GM10266 (cell line): ENCODE measurements at regions not wholly inside any gene's neighbourhood (a gene's known extent, or its start where the extent isn't known, plus 50 kb on each side); places are given as distances from the start of the nearest gene placed in this dataset.

Experiments
- DNase-seq: peaks from one replicate; pipeline ENCODE4 v3.0.0; 2012; ENCODE audit errors: extremely low spot score
- TF ChIP-seq, protein P1 (sequence below): IDR thresholded peaks from 2 replicates; pipeline ENCODE4 v1.5.1; 2012; ENCODE audit warnings: mild to moderate bottlenecking, low read depth; ENCODE audit not compliant: control insufficient read depth, insufficient read depth; ENCODE audit errors: missing control alignments

DNA sequence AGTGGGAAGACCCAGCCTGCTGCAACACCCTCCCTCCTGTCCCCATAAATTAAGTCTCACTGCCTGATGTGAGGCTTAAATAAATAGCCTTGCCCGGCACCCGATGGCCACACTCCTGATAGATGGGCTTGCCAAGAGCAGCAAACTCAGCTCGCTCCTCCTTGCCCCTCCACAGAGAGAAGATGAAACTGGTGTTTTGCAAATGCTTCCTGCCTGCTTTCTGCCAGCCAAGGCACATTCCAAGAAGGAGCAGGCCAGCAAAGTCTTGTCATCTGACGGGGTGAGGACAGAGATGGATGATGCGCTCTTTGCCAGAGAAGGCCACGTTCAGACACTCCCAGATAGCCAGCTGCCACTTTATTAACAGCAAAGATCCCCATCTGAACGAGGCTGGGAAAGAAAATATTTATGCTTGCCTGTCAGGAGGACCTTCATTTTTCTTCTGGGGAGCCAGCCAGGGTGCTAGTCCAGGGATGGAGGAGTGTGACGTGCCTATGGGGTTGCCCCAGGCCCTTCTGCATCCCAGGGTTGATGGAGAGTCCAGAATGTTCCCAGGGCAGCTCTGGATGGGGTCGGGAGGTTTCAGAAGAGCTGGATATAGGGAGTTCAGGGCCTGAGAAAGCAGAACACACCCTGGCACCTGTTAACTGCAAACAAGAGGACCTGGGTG lies 265.4 kb downstream of the FOXD2 start:
- no peak for DNase-seq
- TF ChIP-seq, protein P1, sequence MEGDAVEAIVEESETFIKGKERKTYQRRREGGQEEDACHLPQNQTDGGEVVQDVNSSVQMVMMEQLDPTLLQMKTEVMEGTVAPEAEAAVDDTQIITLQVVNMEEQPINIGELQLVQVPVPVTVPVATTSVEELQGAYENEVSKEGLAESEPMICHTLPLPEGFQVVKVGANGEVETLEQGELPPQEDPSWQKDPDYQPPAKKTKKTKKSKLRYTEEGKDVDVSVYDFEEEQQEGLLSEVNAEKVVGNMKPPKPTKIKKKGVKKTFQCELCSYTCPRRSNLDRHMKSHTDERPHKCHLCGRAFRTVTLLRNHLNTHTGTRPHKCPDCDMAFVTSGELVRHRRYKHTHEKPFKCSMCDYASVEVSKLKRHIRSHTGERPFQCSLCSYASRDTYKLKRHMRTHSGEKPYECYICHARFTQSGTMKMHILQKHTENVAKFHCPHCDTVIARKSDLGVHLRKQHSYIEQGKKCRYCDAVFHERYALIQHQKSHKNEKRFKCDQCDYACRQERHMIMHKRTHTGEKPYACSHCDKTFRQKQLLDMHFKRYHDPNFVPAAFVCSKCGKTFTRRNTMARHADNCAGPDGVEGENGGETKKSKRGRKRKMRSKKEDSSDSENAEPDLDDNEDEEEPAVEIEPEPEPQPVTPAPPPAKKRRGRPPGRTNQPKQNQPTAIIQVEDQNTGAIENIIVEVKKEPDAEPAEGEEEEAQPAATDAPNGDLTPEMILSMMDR = no peak

DNA sequence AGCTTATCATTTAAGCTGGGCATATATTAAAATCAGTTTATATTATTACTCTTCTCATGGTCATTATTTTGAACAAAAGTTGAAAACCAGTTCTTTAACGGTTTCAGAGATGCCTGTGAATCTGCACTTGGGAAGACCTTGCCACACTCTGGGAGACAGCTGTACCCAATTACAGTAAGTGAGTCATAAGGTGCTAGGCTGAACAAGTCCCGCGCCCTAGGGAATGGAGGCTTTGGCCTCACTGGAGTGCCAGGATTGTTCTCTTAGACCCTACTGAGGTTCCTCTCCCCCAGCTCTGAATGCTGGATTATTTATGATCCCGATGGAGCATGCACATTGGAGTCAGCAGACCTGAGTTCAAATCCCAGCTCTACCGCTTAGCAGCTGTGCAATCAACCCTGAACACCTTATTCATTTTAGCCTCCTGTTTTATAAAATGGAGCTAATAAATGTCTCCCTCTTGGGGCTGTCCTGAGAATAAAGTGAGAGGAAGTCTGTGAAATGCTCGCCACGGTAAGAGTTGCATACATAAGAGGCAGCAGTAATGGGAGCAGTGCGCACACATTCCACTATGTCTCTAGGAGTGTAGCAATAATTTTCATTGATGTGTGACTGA lies 266.2 kb downstream of the FOXD2 start:
- DNase-seq = no peak
- TF ChIP-seq, protein P1 = no peak

DNA sequence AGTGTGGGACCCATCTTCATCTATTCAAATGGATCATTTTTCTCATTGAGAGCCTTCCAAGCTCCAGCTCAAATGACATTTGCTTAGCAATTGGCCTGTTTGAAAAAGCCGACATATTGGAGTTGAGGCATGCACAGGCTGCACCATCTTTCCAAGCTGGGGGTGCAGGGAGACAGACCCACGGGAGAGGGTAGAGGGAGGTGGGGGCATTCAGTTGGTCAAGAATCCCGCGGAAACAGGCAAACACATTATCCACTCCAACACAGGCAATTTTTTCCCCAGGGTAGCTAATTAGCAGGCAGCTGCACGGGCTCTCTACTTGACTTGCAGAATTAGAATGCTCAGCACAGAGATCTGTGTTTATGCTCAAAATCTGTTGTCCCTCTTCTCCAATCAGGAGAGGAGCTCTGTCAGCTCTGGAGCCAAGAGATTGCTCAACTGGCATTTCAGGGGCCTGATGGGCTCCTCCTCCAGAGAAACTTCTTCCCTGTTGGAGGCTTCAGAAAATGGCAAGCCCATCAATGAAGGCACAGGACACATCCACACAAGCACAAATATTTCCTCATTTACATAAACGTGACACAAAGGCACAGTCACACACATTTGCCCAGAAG lies 267.8 kb downstream of the FOXD2 start:
- DNase-seq = no peak
- TF ChIP-seq, protein P1 = no peak

DNA sequence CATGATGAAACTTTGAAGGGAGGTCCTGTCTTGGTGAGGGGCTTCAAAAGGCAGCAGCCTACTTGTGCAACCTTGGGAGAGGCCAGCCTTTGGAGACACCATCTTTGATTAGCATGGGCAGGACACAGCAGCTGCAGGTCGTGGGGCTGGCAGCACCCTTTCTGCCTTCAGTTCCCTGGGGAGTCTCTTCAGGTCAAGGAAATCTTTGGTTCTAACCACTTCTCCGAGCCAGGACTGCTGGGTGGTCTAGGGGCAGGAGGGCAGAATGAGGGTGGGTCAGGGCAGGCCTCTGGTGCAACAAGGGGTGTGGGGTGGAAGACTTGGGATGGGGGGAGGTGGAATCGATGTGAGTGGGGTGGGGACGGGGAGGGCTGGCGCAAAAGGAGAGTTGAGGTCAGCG lies 269.7 kb downstream of the FOXD2 start:
- no peak for DNase-seq
- TF ChIP-seq, protein P1 = no peak

DNA sequence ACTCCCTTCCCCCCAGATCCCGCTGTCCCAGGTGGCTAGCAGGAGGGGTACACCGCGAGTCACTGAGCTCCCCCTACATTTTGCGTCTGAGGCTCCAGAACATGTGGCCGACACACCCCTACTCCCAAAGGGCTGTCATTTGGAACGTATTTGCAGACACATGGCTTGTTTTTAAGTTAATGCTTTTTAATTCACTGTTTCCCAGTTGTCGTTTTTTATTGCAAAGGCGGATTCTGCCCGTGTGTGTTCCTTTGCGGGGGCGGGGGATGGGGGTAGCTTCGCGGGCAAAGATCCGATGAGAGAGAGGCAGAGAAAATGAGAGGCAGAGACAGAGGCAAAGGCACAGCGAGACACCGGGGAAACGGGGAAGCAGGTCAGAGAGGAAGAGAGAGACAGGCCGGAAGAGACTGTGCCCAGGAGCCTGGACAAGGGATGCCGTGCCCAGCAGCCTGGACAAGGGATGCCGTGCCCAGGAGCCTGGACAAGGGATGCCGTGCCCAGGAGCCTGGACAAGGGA lies 270.2 kb downstream of the FOXD2 start:
- TF ChIP-seq, protein P1 = no peak
- DNase-seq = no peak

DNA sequence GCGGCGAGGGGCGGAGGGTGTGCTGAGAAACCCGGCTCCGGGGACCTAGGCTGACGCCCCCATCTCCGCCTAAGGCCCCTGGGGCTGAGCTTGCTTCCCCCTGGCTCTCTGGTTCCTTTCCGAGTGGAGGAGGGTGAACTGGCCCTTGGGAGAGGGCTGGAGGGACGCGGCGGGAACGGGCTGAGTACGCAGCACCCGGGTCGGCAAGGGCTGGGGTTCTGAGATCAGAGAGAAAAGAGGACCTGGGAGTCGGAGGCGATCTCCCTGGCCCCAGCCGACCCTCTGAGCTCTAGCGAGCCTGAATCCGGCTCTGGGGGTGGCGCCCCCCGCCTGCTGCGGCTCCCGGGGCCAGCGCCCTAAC lies 270.8 kb downstream of the FOXD2 start:
- TF ChIP-seq, protein P1 = no peak
- DNase-seq = no peak
